K562 (cell line): ENCODE measurements at regions not wholly inside any gene's neighbourhood (a gene's known extent, or its start where the extent isn't known, plus 50 kb on each side); places are given as distances from the start of the nearest gene placed in this dataset.

Experiments used
- ATAC-seq: fragments of 200-7000 bp; cut with Tn5 transposase; 3 replicates; pipeline ENCODE4 v1.9.1; 2020; ENCODE audit warnings: moderate library complexity
- BruUV-seq: library from RNA; stranded (reverse); fragments of 400-500 nt; replicated peaks from 2 replicates; lab custom pipeline; 2021; lab: Mats Ljungman, UMichigan
- CTCF ChIA-PET: fragments of 300-600 bp; formaldehyde crosslinking; extraction: SDS; loops from one replicate; lab custom pipeline; 2021; ENCODE audit warnings: low intra/inter-chr PET ratio; lab: Yijun Ruan, JAX
- POLR2A ChIA-PET: fragments of 300-600, 350-650 bp; sonication (Branson Sonifier 250); formaldehyde crosslinking; extraction: SDS; loops from one replicate; lab custom pipeline; 2021; ENCODE audit warnings: antibody characterized with exemption, inconsistent platforms; lab: Yijun Ruan, JAX
- DNase-seq, 4 experiments: peaks; one replicate each; pipeline versions ENCODE4 v3.0.0 to v3.0.0-alpha.2; 2011 to 2018; ENCODE audit warnings: low spot score in 3 of 4, mixed read lengths in 3 of 4; ENCODE audit errors: extremely low read depth in 1 of 4
- FAIRE-seq: peaks from 2 replicates; lab custom pipeline; 2011; peaks lifted over from hg19 to GRCh38; lab: Jason Lieb, UNC
- H2AFZ ChIP-seq: 2 replicates; pipeline ENCODE4 v1.6.0; 2011; ENCODE audit warnings: low read depth, low read length, control low read depth, inconsistent platforms
- H3K27ac ChIP-seq: fragments of 200-600 bp; 3 replicates; pipeline ENCODE4 v1.8.0; 2011; ENCODE audit warnings: low read depth, mild to moderate bottlenecking, control low read depth, inconsistent platforms, low read length, moderate library complexity, mixed read lengths; ENCODE audit errors: extremely low read depth
- H3K27me3 ChIP-seq, 2 experiments: fragments of 300-600 bp in 1 of 2; 2 replicates in 1 of 2; 3 replicates in 1 of 2; pipeline versions ENCODE4 v1.6.0 to v1.8.0; 2011; ENCODE audit warnings: inconsistent platforms in 2 of 2, low read length in 2 of 2, mild to moderate bottlenecking in 1 of 2, mixed read lengths in 1 of 2, moderate library complexity in 1 of 2; ENCODE audit not compliant: control insufficient read depth in 2 of 2, insufficient read depth in 2 of 2
- H3K36me3 ChIP-seq: fragments of 300-600 bp; 3 replicates; pipeline ENCODE4 v1.8.0; 2011; ENCODE audit warnings: mild to moderate bottlenecking, low read length, inconsistent platforms; ENCODE audit not compliant: control insufficient read depth, insufficient read depth
- H3K4me1 ChIP-seq, 2 experiments: fragments of 200-600 bp in 1 of 2; replicated peaks in 1 of 2; 2 replicates in 1 of 2; 3 replicates in 1 of 2; pipeline versions ENCODE4 v1.5.1 to v1.8.0; 2011; ENCODE audit warnings: inconsistent platforms in 2 of 2, low read length in 2 of 2, mild to moderate bottlenecking in 1 of 2, mixed read lengths in 1 of 2, moderate library complexity in 1 of 2; ENCODE audit not compliant: control insufficient read depth in 2 of 2, insufficient read depth in 2 of 2
- H3K4me2 ChIP-seq: 2 replicates; pipeline ENCODE4 v1.6.1; 2011; ENCODE audit warnings: low read length, control low read depth, inconsistent platforms, mixed read lengths; ENCODE audit not compliant: insufficient read depth
- H3K4me3 ChIP-seq: fragments of 200-600 bp; sonication (generic), shearing (Covaris generic); 2 replicates; pipeline ENCODE4 v1.5.1; 2016; ENCODE audit warnings: control low read depth, inconsistent platforms
- H3K79me2 ChIP-seq: fragments of 200-600 bp; 3 replicates; pipeline ENCODE4 v1.8.0; 2011; ENCODE audit warnings: low read length, inconsistent platforms; ENCODE audit not compliant: control insufficient read depth, insufficient read depth
- H3K9ac ChIP-seq, 2 experiments: 2 replicates each; pipeline versions ENCODE4 v1.6.0 to v1.6.1; 2011; ENCODE audit warnings: low read depth in 2 of 2, low read length in 2 of 2, control low read depth in 1 of 2, inconsistent platforms in 1 of 2, mild to moderate bottlenecking in 1 of 2, mixed read lengths in 1 of 2; ENCODE audit not compliant: insufficient read depth in 1 of 2
- H3K9me1 ChIP-seq: one replicate; pipeline ENCODE4 v1.6.0; 2011; ENCODE audit warnings: inconsistent platforms, mild to moderate bottlenecking, low read length, moderate library complexity; ENCODE audit not compliant: control insufficient read depth, insufficient read depth
- H3K9me3 ChIP-seq: replicated peaks from 2 replicates; pipeline ENCODE4 v1.5.1; 2011; ENCODE audit warnings: low read depth, low read length, inconsistent platforms; ENCODE audit not compliant: control insufficient read depth, insufficient read depth
- H4K20me1 ChIP-seq: replicated peaks from 2 replicates; pipeline ENCODE4 v1.6.1; 2011; ENCODE audit warnings: low read length, inconsistent platforms, mixed read lengths; ENCODE audit not compliant: control insufficient read depth, insufficient read depth
- EP400 ChIP-seq: fragments of 450-650 bp; IDR thresholded peaks from 2 replicates; pipeline ENCODE4 v1.6.1; 2017; ENCODE audit warnings: antibody characterized with exemption, mild to moderate bottlenecking, moderate library complexity
- KAT8 ChIP-seq: fragments of 450-650 bp; IDR thresholded peaks from 2 replicates; pipeline ENCODE4 v1.6.1; 2016; ENCODE audit warnings: low read depth, mild to moderate bottlenecking
- MEF2D ChIP-seq: conservative IDR thresholded peaks from 2 replicates; pipeline ENCODE4 v1.6.1; 2016; ENCODE audit warnings: low read depth, missing genetic modification characterization, missing compliant biosample characterization
- NEUROD1 ChIP-seq: fragments of 150-350 bp; IDR thresholded peaks from 2 replicates; pipeline ENCODE4 v1.6.1; 2014; ENCODE audit warnings: borderline replicate concordance, low read length, low read depth; ENCODE audit not compliant: partially characterized antibody
- RAD21 ChIP-seq, 2 experiments: fragments of 250-450 bp in 1 of 2; fragments of 450-650 bp in 1 of 2; sonication (Bioruptor Pico) in 1 of 2; formaldehyde crosslinking in 1 of 2; IDR thresholded peaks in 1 of 2; conservative IDR thresholded peaks in 1 of 2; 2 replicates each; pipeline versions ENCODE4 v1.4.0 to v1.8.0; 2020 to 2022; ENCODE audit warnings: mild to moderate bottlenecking in 2 of 2, moderate library complexity in 1 of 2
- RBFOX2 ChIP-seq: fragments of 200-400 bp; formaldehyde crosslinking; IDR thresholded peaks from 2 replicates; pipeline ENCODE4 v1.6.1; 2017; ENCODE audit warnings: low read depth, mild to moderate bottlenecking, low read length, moderate library complexity
- TSC22D4 ChIP-seq: fragments of 450-650 bp; IDR thresholded peaks from 2 replicates; pipeline ENCODE4 v1.6.1; 2016; ENCODE audit warnings: missing genetic modification characterization, missing biosample characterization, control low read depth
- ZNF124 ChIP-seq: sonication (generic); formaldehyde crosslinking; IDR thresholded peaks from 2 replicates; pipeline ENCODE4 v1.8.1; 2022; ENCODE audit warnings: missing genetic modification reagents
- ZNF830 ChIP-seq: fragments of 250-450 bp; sonication (Bioruptor Pico); IDR thresholded peaks from 2 replicates; pipeline ENCODE4 v1.5.0; 2021; ENCODE audit warnings: mild to moderate bottlenecking
- WGBS: fragments of 100-300 bp; shearing (Covaris generic); methylation state at CpG from one replicate; pipeline ENCODE4 v1.1.6; 2016; ENCODE audit warnings: low coverage, mixed read lengths; ENCODE audit not compliant: insufficient coverage; ENCODE audit errors: missing lambda C conversion rate; 5-methylcytosine and 5-hydroxymethylcytosine counted together
- in situ Hi-C: fragments of 300-500 bp; cut with MboI; formaldehyde crosslinking; loops from 4 replicates; pipeline ENCODE4 v1.15.0; 2018; ENCODE audit warnings: inconsistent platforms, mixed read lengths
- intact Hi-C: fragments of 100-400 bp; cut with micrococcal nuclease; formaldehyde crosslinking; loops from 2 replicates; pipeline ENCODE4 v1.14.2; 2022
- TF ChIP-seq, protein P1 (sequence below), 3 experiments: IDR thresholded peaks in 2 of 3; conservative IDR thresholded peaks in 1 of 3; 2 replicates each; pipeline ENCODE4 v1.5.1; 2011 to 2012; ENCODE audit warnings: low read length in 3 of 3, mild to moderate bottlenecking in 3 of 3, control low read depth in 2 of 3, improper control_type of control experiment in 1 of 3, inconsistent platforms in 1 of 3, low read depth in 1 of 3, mixed read lengths in 1 of 3, moderate library complexity in 1 of 3; ENCODE audit not compliant: insufficient read depth in 2 of 3

DNA sequence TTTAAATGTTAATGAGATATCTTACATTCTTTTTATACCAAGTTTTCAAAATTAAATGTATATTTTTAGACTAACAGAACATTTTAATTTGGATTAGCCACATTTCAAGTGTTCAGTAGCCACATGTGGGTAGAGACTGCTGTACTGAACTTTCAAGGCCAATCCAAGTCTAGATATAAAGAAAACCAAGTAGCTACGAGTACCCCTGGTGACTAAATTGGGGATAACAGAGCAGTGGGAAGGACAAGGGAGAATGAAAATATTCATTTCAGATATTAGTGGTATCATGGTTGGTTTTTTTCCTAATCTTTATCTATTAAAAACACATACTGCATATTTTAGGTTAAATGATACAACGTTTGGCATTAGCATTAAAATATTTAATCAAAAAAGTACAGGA is 69.4 kb upstream of the RHOJ start:
- in situ Hi-C loops, result no loop called here
- H3K9ac ChIP-seq, result no peak overlapping the region
- H3K27me3 ChIP-seq, result no peaks in the 10 kb centered on the region
- WGBS, result 0% methylated on average over 2 of the region's 2 CpGs
- ATAC-seq (no peak), DNase-seq (peak in 3 of 4 experiments; percentile 3 to 13 (median 6)), FAIRE-seq (no peak)
- no peaks in the 10 kb centered on the region for H3K79me2 ChIP-seq
- no peaks in the 10 kb centered on the region for H3K4me1 ChIP-seq
- no TSS peak for BruUV-seq
- H3K4me3 ChIP-seq, result no peak overlapping the region
- no peaks in the 10 kb centered on the region for H3K36me3 ChIP-seq
- POLR2A ChIA-PET, result interaction anchor here (0.6 kb wide), 1 partner anchor 142 kb away, joined by 3 read pairs; no protein-coding TSS in a partner anchor
- H2AFZ ChIP-seq, result no peak overlapping the region
- CTCF ChIA-PET, result no interaction called here
- TF ChIP-seq RBFOX2, result no peak
- TF ChIP-seq ZNF830, result no peak
- no peak for TF ChIP-seq MEF2D
- TF ChIP-seq EP400, result no peak
- peak in 1 of 2 experiments; percentile 25; a peak in 1 of 4 replicates for TF ChIP-seq RAD21 (CRISPR knock-in tag; conservative IDR thresholded peaks at IDR 0.05 in 1 of 2, IDR thresholded peaks at IDR 0.05 in 1 of 2)
- TF ChIP-seq KAT8, result no peak
- TF ChIP-seq ZNF124 (CRISPR knock-in tag), result no peak
- TF ChIP-seq TSC22D4 (tag), result no peak
- TF ChIP-seq, protein P1, sequence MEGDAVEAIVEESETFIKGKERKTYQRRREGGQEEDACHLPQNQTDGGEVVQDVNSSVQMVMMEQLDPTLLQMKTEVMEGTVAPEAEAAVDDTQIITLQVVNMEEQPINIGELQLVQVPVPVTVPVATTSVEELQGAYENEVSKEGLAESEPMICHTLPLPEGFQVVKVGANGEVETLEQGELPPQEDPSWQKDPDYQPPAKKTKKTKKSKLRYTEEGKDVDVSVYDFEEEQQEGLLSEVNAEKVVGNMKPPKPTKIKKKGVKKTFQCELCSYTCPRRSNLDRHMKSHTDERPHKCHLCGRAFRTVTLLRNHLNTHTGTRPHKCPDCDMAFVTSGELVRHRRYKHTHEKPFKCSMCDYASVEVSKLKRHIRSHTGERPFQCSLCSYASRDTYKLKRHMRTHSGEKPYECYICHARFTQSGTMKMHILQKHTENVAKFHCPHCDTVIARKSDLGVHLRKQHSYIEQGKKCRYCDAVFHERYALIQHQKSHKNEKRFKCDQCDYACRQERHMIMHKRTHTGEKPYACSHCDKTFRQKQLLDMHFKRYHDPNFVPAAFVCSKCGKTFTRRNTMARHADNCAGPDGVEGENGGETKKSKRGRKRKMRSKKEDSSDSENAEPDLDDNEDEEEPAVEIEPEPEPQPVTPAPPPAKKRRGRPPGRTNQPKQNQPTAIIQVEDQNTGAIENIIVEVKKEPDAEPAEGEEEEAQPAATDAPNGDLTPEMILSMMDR (IDR thresholded peaks at IDR 0.05 in 2 of 3, conservative IDR thresholded peaks at IDR 0.05 in 1 of 3; ENCODE audit: insufficient read depth in 2 of 3, low read depth in 1 of 3, low read length in 3 of 3), result peak in 1 of 3 experiments; percentile 24; a peak in 1 of 6 replicates
- TF ChIP-seq NEUROD1, result no peak
- no peaks in the 10 kb centered on the region for H4K20me1 ChIP-seq
- intact Hi-C loops, result no loop called here
- no peaks in the 10 kb centered on the region for H3K9me3 ChIP-seq
- no peak overlapping the region for H3K4me2 ChIP-seq
- H3K9me1 ChIP-seq, result no peaks in the 10 kb centered on the region
- H3K27ac ChIP-seq, result no peak overlapping the region
